ENCODE measurements at regions not wholly inside any gene's neighbourhood (a gene's known extent, or its start where the extent isn't known, plus 50 kb on each side); places are given as distances from the start of the nearest gene placed in this dataset.

GRCh38 chr20:7313047-7313446 is 545.6 kb downstream of the BMP2 start:
- intact Hi-C loops (cut with DNase I; ENCODE audit: low total_unique reads) (no loop called here), in situ Hi-C loops (cut with MboI; ENCODE audit: low pct_ligation_motif_present in 1 of 4, low pct_unique_long_range_greater_than_20kb in 1 of 4, low sequenced_read_pairs in 3 of 4) (no loop called here)
- 59 to 66% methylated on average over 2 of the region's 2 CpGs for WGBS, 2 donors (ENCODE audit: low coverage in 1 of 2)

GRCh38 chr20:7323957-7324356 is 556.5 kb downstream of the BMP2 start:
- Histone ChIP-seq H3K4me1 (no peaks in the 10 kb centered on the region), H3K36me3 (no peaks in the 10 kb centered on the region), H3K9me3 (no peaks in the 10 kb centered on the region)

More at GRCh38 chr20:7313047-7313446, 545.6 kb downstream of the BMP2 start:
- no peaks in the 10 kb centered on the region for H3K36me3 ChIP-seq
- H3K9me3 ChIP-seq = no peaks in the 10 kb centered on the region
- H3K27me3 ChIP-seq = no peaks in the 10 kb centered on the region
- H3K4me3 ChIP-seq = no peak overlapping the region
- no peaks in the 10 kb centered on the region for H3K4me1 ChIP-seq
- no peak overlapping the region for H3K27ac ChIP-seq
- DNase-seq = no peak
- no peak for TF ChIP-seq CTCF (IDR thresholded peaks at IDR 0.05)
- no peak for TF ChIP-seq EP300 (IDR thresholded peaks at IDR 0.05; ENCODE audit: low read depth)
- TF ChIP-seq POLR2AphosphoS5 (IDR thresholded peaks at IDR 0.05) = no peak
- no peak for TF ChIP-seq POLR2A (IDR thresholded peaks at IDR 0.05)

GRCh38 chr20:7327810-7328209 is 560.3 kb downstream of the BMP2 start:
- Histone ChIP-seq H3K4me1 (no peaks in the 10 kb centered on the region), H3K9me3 (no peaks in the 10 kb centered on the region), H3K27me3 (no peaks in the 10 kb centered on the region), H3K4me3 (no peak overlapping the region), H3K36me3 (no peaks in the 10 kb centered on the region), H3K27ac (no peak overlapping the region)
- intact Hi-C loops (cut with DNase I; ENCODE audit: low total_unique reads) = no loop called here
- no peak for TF ChIP-seq EP300 (IDR thresholded peaks at IDR 0.05; ENCODE audit: low read depth)
- TF ChIP-seq POLR2A (IDR thresholded peaks at IDR 0.05) = no peak
- no peak for TF ChIP-seq POLR2AphosphoS5 (IDR thresholded peaks at IDR 0.05)
- no peak for TF ChIP-seq CTCF (IDR thresholded peaks at IDR 0.05)
- in situ Hi-C loops (cut with MboI; ENCODE audit: low pct_ligation_motif_present in 1 of 4, low pct_unique_long_range_greater_than_20kb in 1 of 4, low sequenced_read_pairs in 3 of 4) = no loop called here
- DNase-seq = no peak

More at GRCh38 chr20:7323957-7324356, 556.5 kb downstream of the BMP2 start:
- no peak for TF ChIP-seq EP300 (IDR thresholded peaks at IDR 0.05; ENCODE audit: low read depth)
- TF ChIP-seq CTCF (IDR thresholded peaks at IDR 0.05) = no peak
- TF ChIP-seq POLR2AphosphoS5 (IDR thresholded peaks at IDR 0.05) = no peak
- TF ChIP-seq POLR2A (IDR thresholded peaks at IDR 0.05) = no peak
- H3K27me3 ChIP-seq = no peaks in the 10 kb centered on the region
- no peak for DNase-seq
- WGBS, 2 donors (ENCODE audit: low coverage in 1 of 2) = 71 to 77% methylated on average over 2 to 5 of the region's 5 CpGs
- no peak overlapping the region for H3K4me3 ChIP-seq
- H3K27ac ChIP-seq = no peak overlapping the region
- intact Hi-C loops (cut with DNase I; ENCODE audit: low total_unique reads) = no loop called here
- in situ Hi-C loops (cut with MboI; ENCODE audit: low pct_ligation_motif_present in 1 of 4, low pct_unique_long_range_greater_than_20kb in 1 of 4, low sequenced_read_pairs in 3 of 4) = no loop called here

- no peak for TF ChIP-seq EP300 (IDR thresholded peaks at IDR 0.05; ENCODE audit: low read depth)
- no peak for TF ChIP-seq POLR2AphosphoS5 (IDR thresholded peaks at IDR 0.05)
- no peak for TF ChIP-seq POLR2A (IDR thresholded peaks at IDR 0.05)
- no peak for TF ChIP-seq CTCF (IDR thresholded peaks at IDR 0.05)
- in situ Hi-C loops (cut with MboI; ENCODE audit: low pct_ligation_motif_present in 1 of 4, low pct_unique_long_range_greater_than_20kb in 1 of 4, low sequenced_read_pairs in 3 of 4) = no loop called here
- WGBS, 2 donors (ENCODE audit: low coverage in 1 of 2) = 61 to 88% methylated on average over 1 to 4 of the region's 4 CpGs
- DNase-seq = no peak
- Histone ChIP-seq H3K9me3 (no peaks in the 10 kb centered on the region), H3K27me3 (no peaks in the 10 kb centered on the region), H3K4me3 (no peak overlapping the region), H3K4me1 (no peaks in the 10 kb centered on the region), H3K27ac (no peak overlapping the region), H3K36me3 (no peaks in the 10 kb centered on the region)
- intact Hi-C loops (cut with DNase I; ENCODE audit: low total_unique reads) = no loop called here
Measured at GRCh38 chr20:7330850-7331249, 563.4 kb downstream of the BMP2 start.

Measured in transverse colon (tissue), 4 donors.